ENCODE measurements at regions not wholly inside any gene's neighbourhood (a gene's known extent, or its start where the extent isn't known, plus 50 kb on each side); places are given as distances from the start of the nearest gene placed in this dataset.
"Not testable (repeated sequence)": the region's sequence is repeated elsewhere in the genome, so short reads cannot be mapped to it uniquely, and the experiment has no call there.

DNA sequence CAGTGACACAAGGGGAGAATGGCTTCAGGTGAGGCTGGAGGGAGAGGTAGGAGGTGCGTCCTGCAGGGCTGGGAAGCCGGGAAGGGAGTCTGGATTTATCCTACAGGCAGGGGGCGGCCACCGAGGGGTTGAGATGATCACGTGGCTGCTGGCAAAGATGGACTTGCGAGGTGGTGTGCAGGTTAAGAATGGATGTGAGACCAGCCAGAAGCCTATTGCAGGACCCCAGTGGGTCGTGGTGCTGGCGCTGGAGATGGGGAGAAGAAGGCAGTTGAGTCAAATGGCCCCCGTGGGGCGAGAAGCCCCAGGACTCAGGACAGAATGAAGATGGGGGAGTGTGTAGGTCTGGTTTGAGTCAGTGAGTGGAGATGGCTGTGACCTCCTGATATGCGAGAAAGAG is 183.1 kb downstream of the FAM43A start:
- no peak for DNase-seq

DNA sequence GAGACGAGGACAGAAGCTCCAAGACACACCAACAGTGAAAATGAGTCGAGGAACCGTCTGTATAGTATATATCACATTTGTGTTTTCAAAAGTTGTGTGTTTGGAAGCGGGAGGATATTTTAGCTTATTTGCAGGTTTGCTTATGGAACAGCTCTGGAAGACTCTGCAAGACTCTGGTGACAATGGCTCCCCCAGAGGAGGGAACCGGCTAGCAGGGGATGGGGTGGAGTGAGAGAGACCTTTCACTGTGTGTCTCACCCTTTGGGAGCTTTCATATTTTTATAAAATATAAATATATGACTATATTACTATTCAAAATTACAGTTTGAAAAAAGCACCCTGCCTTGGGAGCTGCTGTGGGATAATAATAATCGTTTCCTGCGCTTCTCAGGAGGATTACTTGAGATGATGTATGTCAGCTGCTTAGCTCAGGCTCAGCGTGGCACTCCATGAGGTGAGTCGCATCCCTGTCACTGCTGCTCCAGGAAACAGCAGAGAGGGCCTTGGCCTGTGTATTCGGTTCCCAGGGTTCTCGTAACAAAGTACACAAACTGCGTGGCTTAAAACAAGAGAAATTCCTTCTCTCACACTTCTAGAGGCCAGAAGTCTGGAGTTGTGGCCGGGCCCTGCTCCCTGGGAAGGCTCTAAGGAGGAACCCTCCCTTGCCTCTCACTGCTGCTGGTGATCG is 183.9 kb downstream of the FAM43A start:
- DNase-seq, result no peak

DNA sequence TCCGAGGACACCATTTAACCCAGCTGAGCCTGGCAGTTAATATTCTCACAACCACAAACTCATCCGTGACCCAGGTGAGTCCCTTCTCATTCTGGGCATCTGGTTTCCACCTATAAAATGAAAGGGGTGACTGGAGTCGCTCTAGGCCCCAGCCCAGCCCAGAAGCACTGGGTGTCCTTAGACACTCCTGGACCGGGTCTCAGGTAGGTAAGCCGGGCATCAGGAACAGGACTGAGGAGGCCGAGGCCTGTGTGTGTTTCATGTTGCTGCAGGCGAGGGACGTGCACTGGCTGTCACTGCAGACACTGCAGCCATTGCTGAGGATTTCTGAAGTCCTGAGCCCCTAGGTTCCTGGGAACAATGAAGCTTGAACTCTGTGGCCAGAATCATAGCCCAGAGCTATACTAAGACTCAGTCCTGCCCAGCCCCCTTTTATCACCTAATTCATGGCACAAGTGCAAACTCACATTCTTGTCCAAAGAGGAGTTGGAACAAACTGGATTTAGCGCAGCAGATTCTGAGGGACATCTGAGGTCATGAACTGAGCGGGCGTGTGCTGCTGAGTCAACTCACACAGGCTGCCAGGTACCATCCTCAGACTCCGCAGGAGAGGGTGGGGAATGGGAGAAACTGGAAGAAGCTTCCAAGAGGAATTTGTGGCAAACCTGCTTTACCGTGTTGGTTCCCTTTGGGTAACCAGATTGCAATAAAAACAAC is 184.9 kb downstream of the FAM43A start:
- DNase-seq, result no peak

DNA sequence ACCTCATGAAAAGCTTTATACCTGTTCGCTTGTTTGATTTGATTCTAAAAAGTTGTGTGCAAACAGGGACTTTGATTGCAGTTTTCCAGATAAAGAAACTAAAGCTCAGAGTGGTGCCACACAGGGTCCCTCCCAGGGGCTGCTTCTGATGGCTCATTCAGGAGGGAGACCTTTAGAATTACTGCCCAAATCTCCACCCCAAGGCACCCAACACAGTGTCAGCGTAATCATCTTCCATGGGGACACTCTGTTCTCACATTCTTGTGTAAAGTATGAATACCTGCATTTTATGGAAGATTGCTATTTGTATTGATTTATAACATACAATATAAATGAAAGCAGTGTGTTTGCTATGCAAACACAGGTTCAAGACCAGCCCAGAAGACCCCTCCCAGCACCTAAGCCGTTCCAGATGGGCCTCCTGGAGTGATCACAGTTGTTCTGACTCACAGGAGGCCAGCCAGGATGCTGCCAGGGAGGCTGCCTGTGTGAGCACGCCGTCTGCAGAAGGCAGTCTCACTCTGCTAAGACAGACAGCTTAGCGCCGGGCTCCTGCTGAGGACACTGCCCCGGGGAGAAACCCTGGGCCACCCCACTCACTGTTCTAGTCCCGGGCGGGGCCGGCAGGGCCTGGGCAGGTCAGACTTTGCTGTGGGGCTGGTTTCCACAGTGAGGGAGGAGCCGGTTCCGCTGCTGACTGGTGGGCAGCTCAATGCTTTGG is 185.6 kb downstream of the FAM43A start:
- DNase-seq, result peak in 1 of 2 donors; percentile 20

DNA sequence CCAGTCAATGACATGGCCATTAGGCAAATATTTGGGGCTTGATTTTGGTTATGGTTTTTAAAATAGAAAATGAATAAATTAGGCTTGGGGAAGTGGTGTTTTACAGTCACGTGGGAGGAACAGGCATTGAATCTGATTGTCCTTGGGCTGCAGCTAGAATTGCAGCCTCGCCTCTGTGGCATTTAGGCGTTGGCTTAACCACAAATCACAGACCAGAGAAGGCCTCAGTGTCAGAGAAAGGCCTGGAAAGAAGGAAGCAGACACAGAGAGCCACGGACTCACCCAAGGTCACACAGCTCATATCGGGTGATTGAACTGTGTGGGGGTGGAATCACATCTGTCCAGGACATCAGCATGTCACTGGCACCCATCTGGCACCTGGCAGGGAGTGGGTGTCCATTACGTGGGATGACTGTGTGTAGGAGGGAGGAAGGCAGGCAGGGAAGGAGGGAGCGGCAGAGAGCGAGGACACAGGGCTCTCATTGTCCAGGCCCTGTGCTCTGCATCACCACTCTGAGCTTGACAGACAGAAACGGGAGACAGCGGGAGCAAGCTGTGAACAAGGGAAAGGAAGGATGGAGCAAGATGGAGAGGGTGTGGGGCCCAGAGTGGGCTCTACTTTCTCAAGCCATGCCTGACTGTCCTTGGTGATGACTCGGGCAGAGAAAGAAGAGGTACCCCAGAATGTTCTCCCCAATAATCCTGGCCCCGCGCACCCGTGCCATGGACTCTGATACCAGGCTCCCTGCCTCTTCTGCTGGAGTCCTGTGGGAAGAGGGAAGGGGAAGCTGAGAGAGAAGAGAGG is 186.4 kb downstream of the FAM43A start:
- DNase-seq, result peak; percentile 11 to 52

DNA sequence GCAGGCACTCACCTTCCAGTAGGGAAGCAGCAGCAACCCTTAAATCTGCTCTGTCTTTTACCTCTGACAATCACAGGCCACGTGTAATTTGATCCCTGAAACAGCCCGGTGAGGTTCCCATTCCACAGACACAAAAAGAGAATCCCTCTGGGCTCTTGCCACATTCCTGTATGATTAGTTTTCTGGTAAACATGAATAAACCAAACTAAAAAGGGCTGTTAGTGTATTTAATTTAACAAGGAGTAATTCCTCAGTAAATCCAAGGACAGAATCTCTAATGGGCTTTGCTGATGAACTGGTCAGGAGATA is 186.9 kb downstream of the FAM43A start:
- no peak for DNase-seq

DNA sequence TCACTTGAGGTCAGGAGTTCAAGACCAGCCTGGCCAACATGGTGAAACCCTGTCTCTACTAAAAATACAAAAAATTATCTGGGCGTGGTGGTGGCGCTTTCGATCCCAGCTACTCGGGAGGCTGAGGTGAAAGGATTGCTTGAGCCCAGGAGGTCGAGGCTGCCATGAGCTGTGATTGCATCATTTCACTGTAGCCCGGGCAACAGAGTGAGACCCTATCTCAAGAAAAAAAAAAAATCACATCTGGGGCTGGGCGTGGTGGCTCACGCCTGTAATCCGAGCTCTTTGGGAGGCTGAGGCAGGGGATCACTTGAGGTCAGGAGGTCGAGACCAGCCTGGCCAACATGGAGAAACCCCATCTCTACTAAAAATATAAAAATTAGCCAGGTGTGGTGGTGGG is 187.8 kb downstream of the FAM43A start:
- DNase-seq, result not testable (repeated sequence)

DNA sequence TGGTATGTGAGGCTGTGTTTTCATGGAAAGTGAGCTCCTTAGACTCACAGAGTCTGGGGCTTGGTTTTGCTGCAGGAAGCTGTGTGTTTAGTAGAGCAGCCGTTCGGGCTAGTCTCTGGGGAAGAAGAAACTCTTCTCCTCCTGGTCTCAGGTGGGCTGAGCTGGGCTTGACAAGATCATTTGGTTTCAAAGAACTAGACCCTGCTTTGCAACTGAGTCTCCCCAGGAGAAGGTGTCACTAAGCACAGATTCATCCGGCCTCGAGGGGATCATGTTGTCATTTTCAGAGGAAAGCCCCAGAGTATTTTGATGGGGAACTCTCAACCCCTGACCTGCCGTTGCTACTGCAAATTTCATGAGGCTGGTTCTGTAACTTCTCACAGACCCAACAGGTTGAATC is 188.5 kb downstream of the FAM43A start:
- DNase-seq, result no peak

DNA sequence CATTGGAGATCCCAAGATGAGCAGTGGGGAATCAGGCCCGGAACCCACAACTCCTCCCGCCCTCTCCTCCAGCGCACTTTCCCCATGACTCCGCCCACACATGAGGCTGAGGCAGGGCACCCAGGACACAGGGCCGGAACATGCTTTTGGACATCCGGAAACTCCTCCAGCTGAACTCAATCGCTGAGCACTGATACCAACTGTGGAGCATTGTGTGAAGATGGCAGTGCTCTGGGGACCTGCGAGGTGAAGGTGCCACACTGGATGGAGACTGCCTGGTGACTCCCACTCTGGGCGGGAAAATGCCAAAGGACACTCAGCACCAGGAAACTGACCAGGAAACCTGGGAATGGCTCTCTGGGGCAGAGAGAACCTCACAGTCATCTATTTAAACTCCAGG is 189.1 kb downstream of the FAM43A start:
- DNase-seq, result no peak

DNA sequence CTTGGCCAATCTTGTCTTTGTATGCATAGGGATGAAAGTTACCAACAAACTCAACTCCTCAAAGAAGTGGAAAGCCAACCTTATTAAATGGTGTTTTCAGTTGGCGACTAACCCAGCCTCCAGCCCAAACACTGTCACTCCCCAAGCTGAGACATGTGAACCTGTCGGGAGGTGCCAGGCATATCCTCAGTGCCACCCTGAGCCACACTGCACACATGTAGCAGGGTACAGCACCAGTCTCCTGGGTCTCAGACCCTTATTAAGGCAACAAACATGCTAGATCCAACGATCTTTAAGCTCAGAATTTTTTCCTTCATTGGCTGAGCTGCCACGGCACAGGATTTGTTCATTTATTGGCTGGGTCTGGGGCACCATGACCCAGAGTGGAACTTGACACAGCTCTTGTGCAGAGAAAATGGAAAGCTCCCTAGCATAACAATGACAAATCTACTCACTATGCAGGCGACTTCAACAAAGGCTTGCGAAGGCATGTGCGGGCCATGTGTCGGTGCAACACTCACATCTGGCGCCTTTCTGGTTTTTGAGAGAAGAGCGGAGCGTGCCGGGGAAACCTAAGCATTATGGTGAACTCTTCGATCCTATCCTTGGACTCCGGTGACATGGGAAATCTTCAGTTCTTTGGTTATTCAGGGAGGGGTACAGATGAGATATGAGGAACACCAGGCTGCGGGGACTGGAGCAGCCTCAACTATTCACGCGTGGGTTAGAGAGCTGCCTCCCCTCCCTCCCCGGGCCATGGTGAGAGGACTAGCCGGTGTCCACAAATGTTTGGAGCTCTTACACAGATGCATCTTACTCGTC is 190.1 kb downstream of the FAM43A start:
- no peak for DNase-seq

DNA sequence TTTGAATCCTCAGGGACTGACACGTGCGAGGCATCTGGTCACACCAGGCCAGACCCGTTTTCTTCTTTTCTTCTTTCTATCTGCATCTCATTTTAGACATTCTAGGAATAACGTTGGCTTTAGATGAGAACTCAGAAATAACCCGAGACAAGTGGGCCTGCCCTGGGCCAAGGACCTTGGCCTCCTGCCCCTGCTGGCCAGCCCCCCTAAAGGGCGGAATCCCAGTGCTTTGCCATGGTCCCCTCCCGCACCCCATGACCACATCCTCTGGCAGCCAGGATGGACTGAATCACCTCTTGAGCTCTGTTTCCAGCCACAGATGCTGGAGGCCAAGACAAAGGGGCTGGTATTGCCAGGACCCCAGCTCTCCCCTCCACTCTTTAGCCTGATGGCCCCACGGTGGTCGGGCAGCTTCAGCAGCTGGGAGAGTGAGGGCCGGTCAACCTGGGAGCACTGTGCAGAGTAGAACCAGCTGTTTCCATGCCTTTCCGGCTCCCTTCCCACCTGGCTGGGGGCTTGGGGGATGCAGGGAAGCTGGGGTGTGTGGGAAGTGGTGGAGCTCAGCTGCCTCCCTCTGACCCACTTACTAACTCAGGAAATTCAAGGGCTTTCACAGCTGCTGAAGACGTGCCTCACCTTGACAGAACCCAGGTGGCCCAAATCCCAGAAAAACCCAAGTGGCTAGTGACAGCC is 190.9 kb downstream of the FAM43A start:
- no peak for DNase-seq

DNA sequence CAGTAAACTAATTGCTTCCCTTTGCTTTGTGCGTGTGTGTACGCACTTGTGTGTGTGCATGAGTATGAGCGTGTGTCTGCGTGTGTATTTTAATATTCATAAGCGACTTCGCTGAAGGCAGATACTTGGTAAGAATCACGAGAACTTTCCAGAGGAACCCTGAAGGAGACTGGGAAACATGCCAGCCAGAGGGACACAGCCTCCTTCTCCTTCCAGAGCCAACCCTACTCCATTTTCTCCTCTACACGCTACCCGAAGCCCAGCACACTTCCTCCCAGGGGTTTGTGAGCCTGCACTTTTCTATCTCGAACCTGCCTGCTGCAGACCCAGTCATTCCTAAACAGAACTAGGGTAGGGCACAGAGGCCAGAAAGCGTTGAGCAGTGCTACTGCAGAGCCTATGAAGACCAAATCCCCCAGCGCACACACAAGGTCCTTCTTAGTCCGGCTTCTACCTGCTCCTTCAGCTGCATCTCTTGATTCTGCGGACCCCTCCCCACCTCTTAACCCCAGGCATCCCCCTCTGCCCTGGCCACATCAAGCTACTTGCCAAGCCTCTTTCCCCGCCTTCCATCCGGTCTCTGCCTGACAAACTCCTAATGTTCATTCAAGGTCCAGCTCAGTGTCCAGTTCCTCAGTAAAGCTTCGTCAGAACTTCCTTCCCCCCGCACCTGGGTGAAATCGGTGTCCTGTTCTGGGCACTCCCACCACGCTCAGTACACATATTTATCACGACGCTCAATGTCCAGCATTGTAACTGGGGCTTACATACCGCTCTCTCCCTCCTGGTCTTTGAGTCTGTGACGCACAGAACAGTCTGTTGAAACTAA is 191.8 kb downstream of the FAM43A start:
- no peak for DNase-seq

DNA sequence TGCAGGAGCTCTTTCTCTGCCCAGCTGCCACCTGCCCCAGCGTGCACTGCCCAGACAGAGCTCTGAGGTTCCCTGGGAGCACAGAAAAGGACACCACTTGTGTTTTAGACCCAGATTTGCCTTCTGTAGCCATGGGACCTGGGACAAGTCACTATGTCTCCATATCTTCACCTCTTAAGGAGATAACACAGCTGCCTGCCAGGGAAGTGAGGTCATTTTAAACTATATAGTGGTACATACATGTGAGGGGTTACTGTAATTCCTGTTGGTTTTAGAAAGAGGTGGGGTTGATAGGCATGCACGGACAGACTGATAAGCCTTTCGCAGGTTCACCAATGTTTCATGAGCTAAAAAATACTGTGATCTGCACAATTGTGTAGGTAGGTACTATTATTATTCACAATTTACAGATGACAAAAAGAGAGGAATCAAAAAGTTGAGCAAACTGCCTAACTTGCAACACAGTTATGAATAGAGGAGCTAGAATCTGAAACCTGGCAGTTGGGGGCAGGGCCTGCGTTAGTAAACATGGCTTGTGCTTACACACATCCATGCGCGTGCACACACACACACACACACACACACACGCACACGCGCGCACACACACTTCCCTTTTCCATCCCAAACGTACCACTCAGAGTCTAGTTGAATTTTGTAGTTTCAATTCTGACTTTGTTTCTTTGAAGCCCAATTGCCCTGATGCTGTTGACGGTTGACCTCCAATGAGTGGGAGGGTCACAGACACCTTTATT is 193.6 kb downstream of the FAM43A start:
- DNase-seq, result peak in 1 of 2 donors; percentile 64

DNA sequence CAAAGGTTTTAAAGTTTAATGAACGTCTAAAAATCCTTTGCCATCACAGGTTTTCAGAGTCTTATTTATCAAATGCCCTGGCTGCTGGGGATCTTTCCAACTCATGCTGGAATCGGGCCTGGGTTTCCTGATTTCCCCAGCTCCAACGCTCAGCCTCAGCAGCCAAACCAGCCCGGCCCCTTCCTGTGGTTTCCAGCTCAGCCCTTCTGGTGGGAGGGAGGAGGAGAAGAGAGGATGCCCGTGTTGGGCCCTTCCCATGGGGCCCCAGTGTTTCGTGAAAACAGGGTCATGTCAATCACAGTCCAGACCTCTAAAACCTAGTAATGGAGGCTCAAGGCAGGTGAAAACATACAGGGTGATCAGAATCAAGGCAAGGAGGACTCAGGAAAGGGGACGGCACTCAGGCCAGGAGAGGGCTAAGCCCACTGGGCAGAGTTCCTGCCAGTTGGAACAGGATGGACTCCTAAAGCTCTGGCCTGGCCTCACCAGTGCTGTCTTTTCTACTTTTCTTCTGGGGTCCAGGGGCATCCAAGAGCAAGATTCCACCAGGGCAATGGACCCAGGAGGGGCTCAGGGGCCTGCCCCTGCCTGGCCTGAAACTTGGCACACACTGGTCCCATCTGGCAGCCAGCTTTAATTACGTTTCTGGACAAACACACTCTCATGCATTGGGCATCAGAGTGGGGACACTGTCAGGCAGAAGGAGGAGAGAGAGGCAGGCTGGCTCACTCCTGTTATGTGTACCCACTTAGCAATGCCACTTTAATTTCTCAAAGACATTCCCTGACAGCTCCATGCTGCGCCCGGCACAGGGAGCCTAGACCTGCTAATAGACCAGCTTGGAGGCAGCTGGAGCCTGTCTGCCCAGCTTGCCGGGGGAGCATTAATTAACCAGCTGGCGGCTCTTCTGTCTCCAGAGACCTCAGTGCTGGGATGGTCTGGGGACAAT is 194.6 kb downstream of the FAM43A start:
- DNase-seq, result no peak

DNA sequence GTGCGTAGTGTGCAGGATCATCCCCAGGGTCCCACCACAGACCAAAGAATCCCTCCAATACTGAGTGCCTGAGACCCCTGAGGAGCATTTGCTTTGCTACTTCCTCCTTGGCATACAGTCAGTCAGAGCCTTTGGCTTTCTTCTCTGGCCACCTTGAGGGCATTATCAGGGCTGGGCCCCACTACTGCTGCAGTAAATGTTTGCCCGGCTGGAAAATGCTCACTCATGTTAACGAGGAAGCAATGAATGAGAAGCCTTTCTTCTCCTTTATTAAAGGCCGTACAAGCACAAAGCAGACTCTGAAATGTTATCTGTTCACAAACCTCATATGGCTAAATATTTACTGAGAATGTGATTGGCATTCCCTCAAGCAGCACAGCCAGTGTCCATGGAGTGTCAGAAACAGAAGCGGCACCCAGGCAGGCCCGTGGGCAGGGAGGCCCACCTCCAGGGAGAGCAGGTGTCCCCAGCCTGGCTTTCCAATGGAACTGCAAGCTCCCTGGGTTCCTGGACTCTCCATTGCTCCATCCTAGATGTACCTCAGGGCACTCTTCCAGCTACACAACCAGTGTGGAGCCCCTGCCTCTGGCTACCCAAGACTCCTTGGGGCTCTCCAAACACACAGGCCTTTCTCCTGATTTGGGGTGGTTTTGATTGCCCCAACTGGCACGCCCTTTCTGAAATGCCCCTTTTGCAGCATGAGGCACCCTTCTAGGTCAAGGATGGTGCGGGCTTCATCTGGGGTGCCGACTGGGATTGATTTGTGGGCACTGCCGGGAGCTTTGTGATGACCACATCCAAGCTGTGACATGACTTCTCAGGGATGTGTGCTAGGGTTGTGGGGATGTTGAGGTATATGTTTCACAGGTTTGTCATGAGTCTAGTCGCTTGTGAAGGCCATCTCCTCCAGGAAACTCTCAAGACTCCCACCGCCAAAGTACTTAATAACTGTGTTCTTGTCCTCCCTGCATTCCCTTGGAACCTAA is 195.6 kb downstream of the FAM43A start:
- DNase-seq, result no peak

DNA sequence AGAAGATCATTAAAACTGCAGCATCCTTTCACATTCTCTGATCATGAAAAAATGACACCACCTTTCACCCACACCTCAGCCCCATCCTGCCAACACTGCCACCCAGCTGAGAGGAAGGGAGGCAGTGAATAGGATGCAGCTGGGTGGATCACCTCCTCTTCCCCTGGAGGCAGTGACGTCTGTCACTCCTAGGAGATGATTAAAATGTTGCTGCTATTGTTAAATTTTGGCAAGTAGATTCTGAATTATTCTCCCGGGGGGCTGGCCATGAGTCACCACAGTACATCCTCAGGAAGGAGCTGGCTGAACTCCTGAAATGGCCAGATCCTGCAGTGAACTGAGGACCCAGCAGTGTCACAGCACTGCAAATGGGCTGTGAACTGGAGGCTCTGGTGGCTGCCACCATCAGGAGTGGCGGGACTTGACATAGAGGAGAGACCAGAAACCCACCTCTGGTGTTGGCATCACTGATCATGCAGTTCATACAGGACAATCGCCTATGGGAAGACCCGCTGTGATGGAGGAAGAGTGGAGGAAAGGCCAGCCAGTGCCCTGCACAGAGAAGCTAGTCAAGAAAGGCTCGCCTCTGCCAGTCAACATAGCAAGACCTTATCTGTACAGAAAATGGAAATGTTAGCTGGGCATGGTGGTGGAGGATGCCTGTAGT is 199.1 kb downstream of the FAM43A start:
- no peak for DNase-seq

DNA sequence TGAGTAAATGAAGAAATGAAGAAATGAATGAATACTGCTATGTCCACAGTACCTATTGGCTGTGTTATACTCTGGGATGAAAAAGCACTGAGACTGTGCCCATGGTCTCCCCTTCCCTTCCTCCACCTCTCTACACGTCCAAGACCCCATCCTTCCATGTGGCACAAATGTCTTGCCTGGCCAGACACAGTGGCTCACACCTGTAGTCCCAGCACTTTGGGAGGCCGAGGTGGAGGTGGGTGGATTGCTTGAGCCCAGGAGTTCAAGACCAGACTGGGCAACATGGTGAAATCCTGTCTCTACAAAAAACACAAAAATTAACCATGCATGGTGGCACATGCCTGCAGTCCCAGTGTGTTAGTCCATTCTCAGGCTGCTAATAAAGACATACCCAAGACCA is 200.1 kb downstream of the FAM43A start:
- DNase-seq, result no peak

Data from CD4-positive, alpha-beta T cell treated with Interleukin-4 for 1 hour (primary cell).